ENCODE measurements at regions not wholly inside any gene's neighbourhood (a gene's known extent, or its start where the extent isn't known, plus 50 kb on each side); places are given as distances from the start of the nearest gene placed in this dataset.
"Not testable (repeated sequence)": the region's sequence is repeated elsewhere in the genome, so short reads cannot be mapped to it uniquely, and the experiment has no call there.

DNA sequence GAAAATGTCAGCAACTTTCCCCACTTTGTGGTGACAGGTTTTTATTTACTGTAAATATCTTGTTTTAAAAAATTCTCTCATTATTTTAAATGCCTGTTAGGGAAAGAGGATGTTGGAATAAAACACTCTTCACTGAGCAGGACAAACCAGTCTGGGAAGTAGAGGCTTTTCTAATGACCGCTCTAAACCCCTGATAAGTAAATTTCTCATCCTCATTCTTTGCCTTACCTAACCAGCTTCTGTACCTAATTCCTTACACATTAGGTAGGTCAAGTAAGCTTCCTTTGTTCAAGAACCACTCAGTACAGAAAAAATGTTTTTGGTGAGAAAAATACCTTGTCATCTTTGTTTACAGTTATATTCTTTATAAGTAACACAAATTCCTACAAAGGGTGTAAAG lies 143.6 kb downstream of the GPR85 start:
- Histone ChIP-seq H3K56ac (ENCODE audit: insufficient read length, low read depth, low read length) (no peak overlapping the region), H3K23ac (ENCODE audit: insufficient read length, low read depth, low read length) (no peak overlapping the region)
- H3K27ac Mint-ChIP-seq: no peak overlapping the region

DNA sequence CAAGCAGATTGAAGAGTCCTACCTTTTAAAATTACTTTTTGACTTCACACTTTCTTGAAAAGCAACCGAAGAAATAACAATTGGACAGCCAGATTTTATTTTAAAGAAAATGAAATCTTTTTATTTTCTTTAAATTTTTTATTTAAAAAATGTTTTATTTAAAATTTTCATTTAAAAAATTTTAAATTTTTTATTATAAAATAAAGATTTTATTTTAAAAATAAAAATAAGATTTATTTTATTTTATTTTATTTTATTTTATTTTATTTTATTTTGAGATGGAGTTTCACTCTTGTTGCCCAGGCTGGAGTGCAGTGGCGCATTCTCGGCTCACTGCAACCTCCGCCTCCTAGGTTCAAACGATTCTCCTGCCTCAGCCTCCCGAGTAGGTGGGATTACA lies 144.5 kb downstream of the GPR85 start:
- not testable (repeated sequence) for H3K9me3 ChIP-seq (ENCODE audit: control insufficient read depth, low read depth, low read length); H3K27ac ChIP-seq (ENCODE audit: insufficient read length, low read depth, low read length); H3K79me2 ChIP-seq (ENCODE audit: insufficient read depth, low read length); H3K4ac ChIP-seq (ENCODE audit: low read depth, low read length); H3K14ac ChIP-seq (ENCODE audit: insufficient read depth, low read length); H3K4me2 ChIP-seq (ENCODE audit: insufficient read depth, insufficient read length, low read length); H2BK120ac ChIP-seq (ENCODE audit: low read depth, low read length, poor library complexity, severe bottlenecking); H3K79me1 ChIP-seq (ENCODE audit: insufficient read depth, low read depth, low read length, poor library complexity, severe bottlenecking); H3K4me3 Mint-ChIP-seq; H3K9me3 Mint-ChIP-seq; H4K91ac ChIP-seq (ENCODE audit: insufficient read length, low read depth, low read length); H3K9ac ChIP-seq (ENCODE audit: extremely low read depth, insufficient read length, low read length); H4K8ac ChIP-seq (replicated peaks; ENCODE audit: insufficient read length, low read depth, low read length); H3K23ac ChIP-seq (ENCODE audit: insufficient read length, low read depth, low read length); H4K5ac ChIP-seq (ENCODE audit: insufficient read length, low read depth, low read length); H2BK20ac ChIP-seq (ENCODE audit: low read depth, low read length, poor library complexity, severe bottlenecking); H2AFZ ChIP-seq (ENCODE audit: low read length); H3K36me3 Mint-ChIP-seq (ENCODE audit: insufficient read depth in 1 of 3, low read depth in 3 of 3); H2BK12ac ChIP-seq (ENCODE audit: insufficient read length, low read depth, low read length); H2AK5ac ChIP-seq (ENCODE audit: insufficient read length, low read length); H3K56ac ChIP-seq (ENCODE audit: insufficient read length, low read depth, low read length); H3K27me3 Mint-ChIP-seq (ENCODE audit: low read depth); H4K20me1 ChIP-seq (ENCODE audit: control insufficient read depth, insufficient read depth, insufficient read length); H3K4me1 ChIP-seq (ENCODE audit: insufficient read depth, low read length); H3K18ac ChIP-seq (ENCODE audit: insufficient read length, low read depth, low read length); H2BK5ac ChIP-seq (ENCODE audit: insufficient read length, low read length); H3T11ph ChIP-seq (ENCODE audit: low read length); DNase-seq; H2BK15ac ChIP-seq (ENCODE audit: low read depth, low read length); H3K27me3 ChIP-seq (ENCODE audit: insufficient read depth, low read length); H3K27ac Mint-ChIP-seq
- H3K23me2 ChIP-seq (ENCODE audit: insufficient read length, low read depth, low read length, poor library complexity, severe bottlenecking): peaks cover 10% of the 10 kb centered on the region
- WGBS (ENCODE audit: extremely low coverage, insufficient read length, low lambda C conversion rate): no CpG with 5 or more reads among the region's 6 CpGs
- H3K4me1 Mint-ChIP-seq: peaks cover 16% of the 10 kb centered on the region in 2 experiments; a peak in 3 of 4 replicates

More for the DNA sequence above, 143.6 kb downstream of the GPR85 start:
- Histone ChIP-seq H3K18ac (ENCODE audit: insufficient read length, low read depth, low read length) (no peak overlapping the region), H3K79me1 (ENCODE audit: insufficient read depth, low read depth, low read length, poor library complexity, severe bottlenecking) (no peaks in the 10 kb centered on the region), H4K20me1 (ENCODE audit: control insufficient read depth, insufficient read depth, insufficient read length) (no peaks in the 10 kb centered on the region), H2BK120ac (ENCODE audit: low read depth, low read length, poor library complexity, severe bottlenecking) (no peak overlapping the region), H3K14ac (ENCODE audit: insufficient read depth, low read length) (no peak overlapping the region), H3K27ac (ENCODE audit: insufficient read length, low read depth, low read length) (no peak overlapping the region), H2BK12ac (ENCODE audit: insufficient read length, low read depth, low read length) (no peak overlapping the region), H2AK5ac (ENCODE audit: insufficient read length, low read length) (no peak overlapping the region), H3K23me2 (ENCODE audit: insufficient read length, low read depth, low read length, poor library complexity, severe bottlenecking) (peaks cover 10% of the 10 kb centered on the region), H3K79me2 (ENCODE audit: insufficient read depth, low read length) (no peaks in the 10 kb centered on the region), H3K9ac (ENCODE audit: extremely low read depth, insufficient read length, low read length) (no peak overlapping the region), H3T11ph (ENCODE audit: low read length) (no peak overlapping the region), H3K4me1 (ENCODE audit: insufficient read depth, low read length) (no peaks in the 10 kb centered on the region), H4K91ac (ENCODE audit: insufficient read length, low read depth, low read length) (no peak overlapping the region), H4K5ac (ENCODE audit: insufficient read length, low read depth, low read length) (no peak overlapping the region), H3K27me3 (ENCODE audit: insufficient read depth, low read length) (no peaks in the 10 kb centered on the region), H2BK15ac (ENCODE audit: low read depth, low read length) (no peak overlapping the region), H4K8ac (replicated peaks; ENCODE audit: insufficient read length, low read depth, low read length) (no peak overlapping the region), H2BK20ac (ENCODE audit: low read depth, low read length, poor library complexity, severe bottlenecking) (no peak overlapping the region), H2BK5ac (ENCODE audit: insufficient read length, low read length) (no peak overlapping the region), H3K4ac (ENCODE audit: low read depth, low read length) (no peak overlapping the region), H3K4me2 (ENCODE audit: insufficient read depth, insufficient read length, low read length) (no peak overlapping the region), H3K9me3 (ENCODE audit: control insufficient read depth, low read depth, low read length) (no peaks in the 10 kb centered on the region), H2AFZ (ENCODE audit: low read length) (no peak overlapping the region)
- Mint-ChIP-seq H3K27me3 (ENCODE audit: low read depth) (peaks cover 8% of the 10 kb centered on the region), H3K4me3 (no peak overlapping the region), H3K9me3 (no peaks in the 10 kb centered on the region), H3K36me3 (ENCODE audit: insufficient read depth in 1 of 3, low read depth in 3 of 3) (peaks cover 0 to 1% (median 0%) of the 10 kb centered on the region in 3 experiments; a peak in 1 of 7 replicates), H3K4me1 (peaks cover 13 to 16% of the 10 kb centered on the region in 2 experiments; a peak in 3 of 4 replicates)
- no peak for DNase-seq
- WGBS (ENCODE audit: extremely low coverage, insufficient read length, low lambda C conversion rate): no CpG with 5 or more reads among the region's 1 CpG
- TF ChIP-seq, protein P1, sequence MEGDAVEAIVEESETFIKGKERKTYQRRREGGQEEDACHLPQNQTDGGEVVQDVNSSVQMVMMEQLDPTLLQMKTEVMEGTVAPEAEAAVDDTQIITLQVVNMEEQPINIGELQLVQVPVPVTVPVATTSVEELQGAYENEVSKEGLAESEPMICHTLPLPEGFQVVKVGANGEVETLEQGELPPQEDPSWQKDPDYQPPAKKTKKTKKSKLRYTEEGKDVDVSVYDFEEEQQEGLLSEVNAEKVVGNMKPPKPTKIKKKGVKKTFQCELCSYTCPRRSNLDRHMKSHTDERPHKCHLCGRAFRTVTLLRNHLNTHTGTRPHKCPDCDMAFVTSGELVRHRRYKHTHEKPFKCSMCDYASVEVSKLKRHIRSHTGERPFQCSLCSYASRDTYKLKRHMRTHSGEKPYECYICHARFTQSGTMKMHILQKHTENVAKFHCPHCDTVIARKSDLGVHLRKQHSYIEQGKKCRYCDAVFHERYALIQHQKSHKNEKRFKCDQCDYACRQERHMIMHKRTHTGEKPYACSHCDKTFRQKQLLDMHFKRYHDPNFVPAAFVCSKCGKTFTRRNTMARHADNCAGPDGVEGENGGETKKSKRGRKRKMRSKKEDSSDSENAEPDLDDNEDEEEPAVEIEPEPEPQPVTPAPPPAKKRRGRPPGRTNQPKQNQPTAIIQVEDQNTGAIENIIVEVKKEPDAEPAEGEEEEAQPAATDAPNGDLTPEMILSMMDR (conservative IDR thresholded peaks at IDR 0.05): no peak
